Neuron (in vitro differentiated cells): ENCODE measurements at regions not wholly inside any gene's neighbourhood (a gene's known extent, or its start where the extent isn't known, plus 50 kb on each side); places are given as distances from the start of the nearest gene placed in this dataset.

Source experiments
- H2AFZ ChIP-seq: one replicate; pipeline ENCODE4 v1.6.1; 2013; ENCODE audit warnings: low read depth, mild to moderate bottlenecking, inconsistent platforms, low read length, moderate library complexity
- H3K27me3 ChIP-seq: one replicate; pipeline ENCODE4 v1.6.1; 2013; ENCODE audit warnings: low read length; ENCODE audit not compliant: insufficient read depth
- H3K36me3 ChIP-seq: one replicate; pipeline ENCODE4 v1.6.1; 2013; ENCODE audit warnings: low read length; ENCODE audit not compliant: insufficient read depth
- H3K4me1 ChIP-seq: one replicate; pipeline ENCODE4 v1.6.1; 2013; ENCODE audit warnings: low read length; ENCODE audit not compliant: insufficient read depth
- H3K4me3 ChIP-seq: 2 replicates; pipeline ENCODE4 v1.5.1; 2013; ENCODE audit warnings: mild to moderate bottlenecking, low read length, moderate library complexity
- H3K9me3 ChIP-seq: one replicate; pipeline ENCODE4 v1.6.1; 2013; ENCODE audit warnings: low read length

- Histone ChIP-seq H3K4me1 (no peaks in the 10 kb centered on the region), H3K27me3 (no peaks in the 10 kb centered on the region), H2AFZ (no peak overlapping the region), H3K9me3 (no peaks in the 10 kb centered on the region), H3K36me3 (no peaks in the 10 kb centered on the region), H3K4me3 (no peak overlapping the region)
Observed at GRCh38 chr2:117700471-117700870, 114.0 kb upstream of the DDX18 start.

GRCh38 chr2:117701365-117701764 is 113.1 kb upstream of the DDX18 start:
- Histone ChIP-seq H3K4me1 (no peaks in the 10 kb centered on the region), H3K9me3 (no peaks in the 10 kb centered on the region), H3K4me3 (no peak overlapping the region), H2AFZ (no peak overlapping the region), H3K27me3 (no peaks in the 10 kb centered on the region), H3K36me3 (no peaks in the 10 kb centered on the region)

GRCh38 chr2:117702098-117702497 is 112.4 kb upstream of the DDX18 start:
- Histone ChIP-seq H3K36me3 (no peaks in the 10 kb centered on the region), H2AFZ (no peak overlapping the region)

GRCh38 chr2:117703858-117704257 is 110.6 kb upstream of the DDX18 start:
- H3K36me3 ChIP-seq = no peaks in the 10 kb centered on the region
- no peak overlapping the region for H3K4me3 ChIP-seq
- no peaks in the 10 kb centered on the region for H3K4me1 ChIP-seq
- H3K9me3 ChIP-seq = no peaks in the 10 kb centered on the region
- H3K27me3 ChIP-seq = no peaks in the 10 kb centered on the region
- no peak overlapping the region for H2AFZ ChIP-seq

More at GRCh38 chr2:117702098-117702497, 112.4 kb upstream of the DDX18 start:
- no peaks in the 10 kb centered on the region for H3K27me3 ChIP-seq
- no peaks in the 10 kb centered on the region for H3K9me3 ChIP-seq
- H3K4me1 ChIP-seq = no peaks in the 10 kb centered on the region
- no peak overlapping the region for H3K4me3 ChIP-seq

- Histone ChIP-seq H3K4me1 (no peaks in the 10 kb centered on the region), H3K36me3 (no peaks in the 10 kb centered on the region), H3K27me3 (no peaks in the 10 kb centered on the region), H3K4me3 (no peak overlapping the region), H3K9me3 (no peaks in the 10 kb centered on the region), H2AFZ (no peak overlapping the region)
Observed at GRCh38 chr2:117704818-117705217, 109.7 kb upstream of the DDX18 start.

- Histone ChIP-seq H2AFZ (no peak overlapping the region), H3K27me3 (no peaks in the 10 kb centered on the region), H3K9me3 (no peaks in the 10 kb centered on the region), H3K4me3 (no peak overlapping the region), H3K4me1 (no peaks in the 10 kb centered on the region), H3K36me3 (no peaks in the 10 kb centered on the region)
Observed at GRCh38 chr2:117707874-117708273, 106.6 kb upstream of the DDX18 start.

GRCh38 chr2:117712684-117713083 is 101.8 kb upstream of the DDX18 start:
- Histone ChIP-seq H3K27me3 (no peaks in the 10 kb centered on the region), H3K9me3 (no peaks in the 10 kb centered on the region), H2AFZ (no peak overlapping the region), H3K4me1 (no peaks in the 10 kb centered on the region), H3K4me3 (no peak overlapping the region), H3K36me3 (no peaks in the 10 kb centered on the region)

GRCh38 chr2:117714110-117714509 is 100.4 kb upstream of the DDX18 start:
- H2AFZ ChIP-seq = no peak overlapping the region
- H3K36me3 ChIP-seq = no peaks in the 10 kb centered on the region
- no peaks in the 10 kb centered on the region for H3K9me3 ChIP-seq
- no peaks in the 10 kb centered on the region for H3K27me3 ChIP-seq
- no peak overlapping the region for H3K4me3 ChIP-seq
- H3K4me1 ChIP-seq = no peaks in the 10 kb centered on the region

GRCh38 chr2:117714745-117715417 is 99.6 kb upstream of the DDX18 start:
- H3K9me3 ChIP-seq = no peaks in the 10 kb centered on the region
- no peak overlapping the region for H2AFZ ChIP-seq
- H3K36me3 ChIP-seq = no peaks in the 10 kb centered on the region
- H3K4me3 ChIP-seq = no peak overlapping the region
- H3K27me3 ChIP-seq = no peaks in the 10 kb centered on the region
- no peaks in the 10 kb centered on the region for H3K4me1 ChIP-seq

GRCh38 chr2:117716505-117716904 is 98.0 kb upstream of the DDX18 start:
- no peaks in the 10 kb centered on the region for H3K9me3 ChIP-seq
- H2AFZ ChIP-seq = peak overlapping the region; percentile 5
- H3K36me3 ChIP-seq = no peaks in the 10 kb centered on the region
- no peaks in the 10 kb centered on the region for H3K27me3 ChIP-seq
- H3K4me1 ChIP-seq = no peaks in the 10 kb centered on the region
- no peak overlapping the region for H3K4me3 ChIP-seq

- no peak overlapping the region for H3K4me3 ChIP-seq
- peak overlapping the region; percentile 5 for H2AFZ ChIP-seq
- no peaks in the 10 kb centered on the region for H3K4me1 ChIP-seq
- no peaks in the 10 kb centered on the region for H3K36me3 ChIP-seq
- no peaks in the 10 kb centered on the region for H3K9me3 ChIP-seq
- H3K27me3 ChIP-seq = no peaks in the 10 kb centered on the region
Observed at GRCh38 chr2:117717072-117717471, 97.4 kb upstream of the DDX18 start.

- Histone ChIP-seq H3K27me3 (no peaks in the 10 kb centered on the region), H3K4me3 (no peak overlapping the region)
Observed at GRCh38 chr2:117718048-117718447, 96.4 kb upstream of the DDX18 start.

GRCh38 chr2:117720765-117721164 is 93.7 kb upstream of the DDX18 start:
- Histone ChIP-seq H3K4me3 (no peak overlapping the region), H3K4me1 (no peaks in the 10 kb centered on the region), H2AFZ (no peak overlapping the region), H3K9me3 (no peaks in the 10 kb centered on the region), H3K27me3 (no peaks in the 10 kb centered on the region), H3K36me3 (no peaks in the 10 kb centered on the region)

More at GRCh38 chr2:117718048-117718447, 96.4 kb upstream of the DDX18 start:
- Histone ChIP-seq H3K4me1 (no peaks in the 10 kb centered on the region), H3K36me3 (no peaks in the 10 kb centered on the region), H2AFZ (no peak overlapping the region), H3K9me3 (no peaks in the 10 kb centered on the region)

- Histone ChIP-seq H2AFZ (no peak overlapping the region), H3K36me3 (no peaks in the 10 kb centered on the region), H3K4me3 (no peak overlapping the region), H3K27me3 (no peaks in the 10 kb centered on the region), H3K9me3 (no peaks in the 10 kb centered on the region), H3K4me1 (no peaks in the 10 kb centered on the region)
Observed at GRCh38 chr2:117723483-117723882, 91.0 kb upstream of the DDX18 start.
